MM.1S (cell line): ENCODE measurements at regions not wholly inside any gene's neighbourhood (a gene's known extent, or its start where the extent isn't known, plus 50 kb on each side); places are given as distances from the start of the nearest gene placed in this dataset.

Source experiments
- CTCF ChIP-seq: fragments of 300-600 bp; sonication (generic); IDR thresholded peaks from 2 replicates; pipeline ENCODE4 v1.5.1; 2016; ENCODE audit warnings: antibody characterized with exemption, low read length, mixed read lengths
- EZH2phosphoT487 ChIP-seq: fragments of 300-600 bp; sonication (generic); IDR thresholded peaks from 2 replicates; pipeline ENCODE4 v1.6.1; 2018; ENCODE audit warnings: antibody characterized with exemption, low read length

- TF ChIP-seq CTCF: no peak
- no peak for TF ChIP-seq EZH2phosphoT487
These were observed 177.5 kb downstream of the INO80D start for GRCh38 chr2:205908212-205909183.
